HepG2 (cell line): ENCODE measurements at regions not wholly inside any gene's neighbourhood (a gene's known extent, or its start where the extent isn't known, plus 50 kb on each side); places are given as distances from the start of the nearest gene placed in this dataset.

Experiments
- ATAC-seq: fragments of 200-7000 bp; cut with Tn5 transposase; 3 replicates; pipeline ENCODE4 v1.9.1; 2020; ENCODE audit warnings: mild to moderate bottlenecking, moderate library complexity
- BruUV-seq: library from RNA; stranded (reverse); fragments of 400-500 nt; replicated peaks from 2 replicates; lab custom pipeline; 2021; lab: Mats Ljungman, UMichigan
- CTCF ChIA-PET: fragments of 300-600 bp; formaldehyde crosslinking; extraction: SDS; loops from one replicate; lab custom pipeline; 2021; ENCODE audit warnings: low total read pairs, inconsistent platforms, low intra/inter-chr PET ratio; lab: Yijun Ruan, JAX
- POLR2A ChIA-PET: fragments of 350-600 bp; sonication (Branson Sonifier 250); formaldehyde crosslinking; loops from one replicate; lab custom pipeline; 2020; ENCODE audit warnings: antibody characterized with exemption, inconsistent platforms; lab: Yijun Ruan, JAX
- DNase-seq: peaks from one replicate; pipeline ENCODE4 v3.0.0-alpha.2; 2015; ENCODE audit warnings: low spot score
- FAIRE-seq: peaks from 3 replicates; lab custom pipeline; 2011; peaks lifted over from hg19 to GRCh38; lab: Jason Lieb, UNC
- H2AFZ ChIP-seq: one replicate; pipeline ENCODE4 v1.6.1; 2011; ENCODE audit warnings: low read length, inconsistent platforms
- H3K27ac ChIP-seq: fragments of 300-600 bp; 3 replicates; pipeline ENCODE4 v1.8.0; 2011; ENCODE audit warnings: mixed run types, mild to moderate bottlenecking, mixed read lengths, low read length, inconsistent platforms; ENCODE audit not compliant: insufficient read depth; ENCODE audit errors: extremely low read length
- H3K27me3 ChIP-seq, 2 experiments: fragments of 200-600 bp in 1 of 2; 2 replicates in 1 of 2; 3 replicates in 1 of 2; pipeline versions ENCODE4 v1.6.0 to v1.8.0; 2011; ENCODE audit warnings: low read length in 2 of 2, mild to moderate bottlenecking in 2 of 2, moderate library complexity in 2 of 2, inconsistent platforms in 1 of 2; ENCODE audit not compliant: insufficient read depth in 2 of 2, control insufficient read depth in 1 of 2
- H3K36me3 ChIP-seq, 2 experiments: fragments of 200-600 bp in 1 of 2; replicated peaks in 1 of 2; 2 replicates in 1 of 2; 3 replicates in 1 of 2; pipeline versions ENCODE4 v1.5.1 to v1.8.0; 2011; ENCODE audit warnings: low read length in 2 of 2, inconsistent platforms in 1 of 2; ENCODE audit not compliant: insufficient read depth in 2 of 2, control insufficient read depth in 1 of 2
- H3K4me1 ChIP-seq: 2 replicates; pipeline ENCODE4 v1.5.1; 2012; ENCODE audit warnings: low read length, inconsistent platforms; ENCODE audit not compliant: insufficient read depth
- H3K4me2 ChIP-seq: 2 replicates; pipeline ENCODE4 v1.6.0; 2011; ENCODE audit warnings: low read depth, low read length, inconsistent platforms
- H3K4me3 ChIP-seq, 3 experiments: fragments of 200-600 bp in 1 of 3; sonication (generic), shearing (Covaris generic) in 1 of 3; replicated peaks in 1 of 3; 2 replicates each; pipeline ENCODE4 v1.5.1; 2011 to 2016; ENCODE audit warnings: low read length in 3 of 3, inconsistent platforms in 2 of 3, low read depth in 2 of 3, mild to moderate bottlenecking in 2 of 3, control low read depth in 1 of 3, mixed read lengths in 1 of 3; ENCODE audit not compliant: insufficient read depth in 1 of 3
- H3K79me2 ChIP-seq: one replicate; pipeline ENCODE4 v1.6.1; 2011; ENCODE audit warnings: low read length, inconsistent platforms; ENCODE audit not compliant: insufficient read depth
- H3K9ac ChIP-seq: 2 replicates; pipeline ENCODE4 v1.6.0; 2011; ENCODE audit warnings: mild to moderate bottlenecking, low read depth, low read length, inconsistent platforms; ENCODE audit not compliant: insufficient read depth
- H3K9me3 ChIP-seq: 2 replicates; pipeline ENCODE4 v1.5.1; 2012; ENCODE audit warnings: mild to moderate bottlenecking, low read length
- H4K20me1 ChIP-seq: 2 replicates; pipeline ENCODE4 v1.6.0; 2011; ENCODE audit warnings: inconsistent platforms, mild to moderate bottlenecking, low read length, moderate library complexity; ENCODE audit not compliant: insufficient read depth
- GMEB1 ChIP-seq: sonication (generic); formaldehyde crosslinking; IDR thresholded peaks from 2 replicates; pipeline ENCODE4 v1.5.1; 2020; ENCODE audit warnings: missing genetic modification reagents, mild to moderate bottlenecking, borderline replicate concordance
- MYPOP ChIP-seq: sonication (generic); formaldehyde crosslinking; IDR thresholded peaks from 2 replicates; pipeline ENCODE4 v1.8.1; 2023; ENCODE audit warnings: mild to moderate bottlenecking, moderate library complexity, missing genetic modification reagents
- PLRG1 ChIP-seq: fragments of 450-650 bp; conservative IDR thresholded peaks from 2 replicates; pipeline ENCODE4 v1.6.1; 2016
- SNAPC5 ChIP-seq: sonication (generic); formaldehyde crosslinking; IDR thresholded peaks from 2 replicates; pipeline ENCODE4 v1.8.1; 2023; ENCODE audit warnings: mild to moderate bottlenecking, missing genetic modification reagents, borderline replicate concordance
- U2AF2 ChIP-seq: fragments of 200-400 bp; formaldehyde crosslinking; IDR thresholded peaks from 2 replicates; pipeline ENCODE4 v1.6.1; 2017; ENCODE audit warnings: low read depth, mild to moderate bottlenecking, low read length
- ZNF562 ChIP-seq: sonication (generic); formaldehyde crosslinking; IDR thresholded peaks from 2 replicates; pipeline ENCODE4 v1.8.0; 2022; ENCODE audit warnings: missing genetic modification reagents, borderline replicate concordance
- ZNF605 ChIP-seq: sonication (generic); formaldehyde crosslinking; IDR thresholded peaks from 2 replicates; pipeline ENCODE4 v1.8.0; 2022; ENCODE audit warnings: mild to moderate bottlenecking, missing genetic modification reagents
- WGBS: methylation state at CpG from one replicate; pipeline ENCODE4 v1.1.6; 2017; ENCODE audit warnings: low lambda C conversion rate; 5-methylcytosine and 5-hydroxymethylcytosine counted together
- in situ Hi-C: cut with HindIII; loops from 2 replicates; pipeline ENCODE4 v1.10.0; 2017; ENCODE audit warnings: low pct_unique_long_range_greater_than_20kb; ENCODE audit not compliant: extremely low pct_ligation_motif_present
- intact Hi-C: fragments of 100-400 bp; cut with micrococcal nuclease; formaldehyde crosslinking; loops from one replicate; pipeline ENCODE4 v1.10.0; 2022; ENCODE audit not compliant: unreplicated experiment

- 59% methylated on average over 5 of the region's 5 CpGs for WGBS
- no peak overlapping the region for H3K4me3 ChIP-seq
- no peaks in the 10 kb centered on the region for H3K79me2 ChIP-seq
- peaks cover 0 to 11% of the 10 kb centered on the region in 2 experiments; a peak in 4 of 5 replicates for H3K27me3 ChIP-seq
- no TSS peak for BruUV-seq
- no peak for DNase-seq
- in situ Hi-C loops, result no loop called here
- POLR2A ChIA-PET, result no interaction called here
- H4K20me1 ChIP-seq, result no peaks in the 10 kb centered on the region
- no peak overlapping the region for H3K4me2 ChIP-seq
- CTCF ChIA-PET, result no interaction called here
- no peak overlapping the region for H3K27ac ChIP-seq
- no peak for ATAC-seq
- H3K36me3 ChIP-seq, result no peaks in the 10 kb centered on the region
- H3K9ac ChIP-seq, result no peak overlapping the region
- no peaks in the 10 kb centered on the region for H3K9me3 ChIP-seq
- FAIRE-seq, result no peak
- intact Hi-C loops, result no loop called here
- peaks cover 11% of the 10 kb centered on the region for H3K4me1 ChIP-seq
- TF ChIP-seq MYPOP (CRISPR knock-in tag), result no peak
- TF ChIP-seq U2AF2, result no peak
- no peak for TF ChIP-seq SNAPC5 (CRISPR knock-in tag)
- TF ChIP-seq ZNF605 (CRISPR knock-in tag), result no peak
- TF ChIP-seq ZNF562 (CRISPR knock-in tag), result no peak
- no peak overlapping the region for H2AFZ ChIP-seq
Measured at GRCh38 chr16:54342966-54343365, 56.4 kb upstream of the IRX3 start.

- TF ChIP-seq PLRG1 (no peak), GMEB1 (CRISPR knock-in tag) (no peak)
- Histone ChIP-seq H3K27me3 (peaks cover 0 to 15% of the 10 kb centered on the region in 2 experiments), H4K20me1 (no peaks in the 10 kb centered on the region), H3K36me3 (no peaks in the 10 kb centered on the region), H3K4me3 (no peak overlapping the region), H3K9me3 (no peaks in the 10 kb centered on the region), H3K27ac (no peak overlapping the region), H3K4me2 (no peak overlapping the region), H3K79me2 (no peaks in the 10 kb centered on the region), H3K4me1 (peaks cover 11% of the 10 kb centered on the region), H3K9ac (no peak overlapping the region), H2AFZ (no peak overlapping the region)
- in situ Hi-C loops, result no loop called here
- FAIRE-seq (no peak), ATAC-seq (no peak), DNase-seq (no peak)
- intact Hi-C loops, result no loop called here
- ChIA-PET CTCF (no interaction called here), POLR2A (no interaction called here)
- BruUV-seq, result no TSS peak
- WGBS, result 53% methylated on average over 11 of the region's 16 CpGs
Measured at GRCh38 chr16:54341892-54342776, 55.5 kb upstream of the IRX3 start.
